Right lung (tissue), 2 donors: ENCODE measurements at regions not wholly inside any gene's neighbourhood (a gene's known extent, or its start where the extent isn't known, plus 50 kb on each side); places are given as distances from the start of the nearest gene placed in this dataset.

ENCODE experiments used
- DNase-seq, 2 donors: peaks; one replicate each; pipeline ENCODE4 v3.0.0-alpha.2; 2013

GRCh38 chr1:209265301-209265700 lies 318.2 kb upstream of the CAMK1G start:
- DNase-seq: no peak

GRCh38 chr1:209266590-209267205 lies 316.8 kb upstream of the CAMK1G start:
- no peak for DNase-seq

GRCh38 chr1:209267968-209268367 lies 315.5 kb upstream of the CAMK1G start:
- DNase-seq: no peak

- DNase-seq: no peak
Measured at GRCh38 chr1:209268479-209268878, 315.0 kb upstream of the CAMK1G start.

- no peak for DNase-seq
Measured at GRCh38 chr1:209276321-209276720, 307.2 kb upstream of the CAMK1G start.

GRCh38 chr1:209277662-209278061 lies 305.9 kb upstream of the CAMK1G start:
- DNase-seq: no peak

- no peak for DNase-seq
Measured at GRCh38 chr1:209291715-209292114, 291.8 kb upstream of the CAMK1G start.

GRCh38 chr1:209302779-209303568 lies 280.5 kb upstream of the CAMK1G start:
- DNase-seq: no peak

- DNase-seq: no peak
Measured at GRCh38 chr1:209304166-209304565, 279.3 kb upstream of the CAMK1G start.

- DNase-seq: no peak
Measured at GRCh38 chr1:209305221-209305954, 278.1 kb upstream of the CAMK1G start.

- DNase-seq: no peak
Measured at GRCh38 chr1:209307846-209308245, 275.7 kb upstream of the CAMK1G start.

- DNase-seq: no peak
Measured at GRCh38 chr1:209309198-209309597, 274.3 kb upstream of the CAMK1G start.

- no peak for DNase-seq
Measured at GRCh38 chr1:209311770-209312169, 271.7 kb upstream of the CAMK1G start.

- no peak for DNase-seq
Measured at GRCh38 chr1:209316929-209317328, 266.6 kb upstream of the CAMK1G start.

- DNase-seq: no peak
Measured at GRCh38 chr1:209318181-209319056, 265.1 kb upstream of the CAMK1G start.

GRCh38 chr1:209319057-209319432 lies 264.5 kb upstream of the CAMK1G start:
- no peak for DNase-seq

- no peak for DNase-seq
Measured at GRCh38 chr1:209319549-209319948, 264.0 kb upstream of the CAMK1G start.

GRCh38 chr1:209323743-209324142 lies 259.8 kb upstream of the CAMK1G start:
- DNase-seq: no peak

GRCh38 chr1:209324901-209325871 lies 258.3 kb upstream of the CAMK1G start:
- no peak for DNase-seq

- DNase-seq: peak in 1 of 2 donors; percentile 34
Measured at GRCh38 chr1:209326076-209326475, 257.4 kb upstream of the CAMK1G start.

GRCh38 chr1:209326831-209327230 lies 256.7 kb upstream of the CAMK1G start:
- no peak for DNase-seq
